DOHH2 (cell line): ENCODE measurements at regions not wholly inside any gene's neighbourhood (a gene's known extent, or its start where the extent isn't known, plus 50 kb on each side); places are given as distances from the start of the nearest gene placed in this dataset.

ENCODE experiments used
- CTCF ChIP-seq: fragments of 200-600 bp; sonication (generic); IDR thresholded peaks from one replicate; pipeline ENCODE4 v1.5.1; 2014; ENCODE audit warnings: antibody characterized with exemption, mild to moderate bottlenecking, low read depth, low read length; ENCODE audit not compliant: poor library complexity, severe bottlenecking
- EZH2phosphoT487 ChIP-seq: fragments of 200-600 bp; sonication (generic); IDR thresholded peaks from 2 replicates; pipeline ENCODE4 v1.6.1; 2017; ENCODE audit warnings: borderline replicate concordance, mild to moderate bottlenecking, antibody characterized with exemption, low read length, moderate library complexity, mixed read lengths

- no peak for TF ChIP-seq CTCF
- no peak for TF ChIP-seq EZH2phosphoT487
Measured at GRCh38 chr12:92557422-92557724, 145.4 kb upstream of the PLEKHG7 start.
